ENCODE measurements at regions not wholly inside any gene's neighbourhood (a gene's known extent, or its start where the extent isn't known, plus 50 kb on each side); places are given as distances from the start of the nearest gene placed in this dataset.

GRCh38 chr5:105751908-105752307 is 1918.8 kb downstream of the EFNA5 start:
- Mint-ChIP-seq H3K36me3 (ENCODE audit: insufficient read depth, unreplicated experiment) (no peaks in the 10 kb centered on the region), H3K27ac (ENCODE audit: low read depth, unreplicated experiment) (no peak overlapping the region), H3K27me3 (ENCODE audit: insufficient read depth, unreplicated experiment) (no peaks in the 10 kb centered on the region), H3K9me3 (ENCODE audit: unreplicated experiment) (peaks cover 7% of the 10 kb centered on the region), H3K4me1 (ENCODE audit: insufficient read depth, unreplicated experiment) (no peaks in the 10 kb centered on the region), H3K4me3 (ENCODE audit: unreplicated experiment) (no peak overlapping the region)
- intact Hi-C loops (cut with micrococcal nuclease): no loop called here
- CTCF ChIA-PET: no interaction called here
- DNase-seq (ENCODE audit: unreplicated experiment): no peak
- TF ChIP-seq, protein P1, sequence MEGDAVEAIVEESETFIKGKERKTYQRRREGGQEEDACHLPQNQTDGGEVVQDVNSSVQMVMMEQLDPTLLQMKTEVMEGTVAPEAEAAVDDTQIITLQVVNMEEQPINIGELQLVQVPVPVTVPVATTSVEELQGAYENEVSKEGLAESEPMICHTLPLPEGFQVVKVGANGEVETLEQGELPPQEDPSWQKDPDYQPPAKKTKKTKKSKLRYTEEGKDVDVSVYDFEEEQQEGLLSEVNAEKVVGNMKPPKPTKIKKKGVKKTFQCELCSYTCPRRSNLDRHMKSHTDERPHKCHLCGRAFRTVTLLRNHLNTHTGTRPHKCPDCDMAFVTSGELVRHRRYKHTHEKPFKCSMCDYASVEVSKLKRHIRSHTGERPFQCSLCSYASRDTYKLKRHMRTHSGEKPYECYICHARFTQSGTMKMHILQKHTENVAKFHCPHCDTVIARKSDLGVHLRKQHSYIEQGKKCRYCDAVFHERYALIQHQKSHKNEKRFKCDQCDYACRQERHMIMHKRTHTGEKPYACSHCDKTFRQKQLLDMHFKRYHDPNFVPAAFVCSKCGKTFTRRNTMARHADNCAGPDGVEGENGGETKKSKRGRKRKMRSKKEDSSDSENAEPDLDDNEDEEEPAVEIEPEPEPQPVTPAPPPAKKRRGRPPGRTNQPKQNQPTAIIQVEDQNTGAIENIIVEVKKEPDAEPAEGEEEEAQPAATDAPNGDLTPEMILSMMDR (IDR thresholded peaks at IDR 0.05; ENCODE audit: unreplicated experiment): no peak
- BruUV-seq (replicated peaks): no TSS peak
- POLR2A ChIA-PET: no interaction called here

DNA sequence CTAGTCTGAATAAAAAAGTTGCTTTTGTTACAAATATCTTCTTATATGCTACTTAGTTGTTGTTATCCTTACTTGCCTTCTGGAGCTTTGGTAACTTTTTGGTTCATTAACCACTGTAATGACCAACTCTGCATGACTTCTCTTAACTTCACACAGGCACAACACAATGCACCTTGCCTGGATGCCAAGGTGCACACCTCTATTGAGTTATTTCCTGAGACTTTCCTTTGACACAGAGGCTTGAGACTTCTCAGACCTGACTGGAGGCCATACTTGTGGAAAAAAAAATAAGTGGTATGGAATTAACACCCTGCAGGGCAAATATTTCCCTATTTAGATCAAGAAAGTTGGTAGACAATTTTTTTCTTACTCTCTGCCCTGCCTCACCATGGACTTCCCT is 1925.6 kb downstream of the EFNA5 start:
- TF ChIP-seq, protein P1 (IDR thresholded peaks at IDR 0.05; ENCODE audit: unreplicated experiment): no peak
- H3K4me1 Mint-ChIP-seq (ENCODE audit: insufficient read depth, unreplicated experiment): no peaks in the 10 kb centered on the region
- intact Hi-C loops (cut with micrococcal nuclease): no loop called here
- BruUV-seq (replicated peaks): no TSS peak
- ChIA-PET CTCF (no interaction called here), POLR2A (no interaction called here)
- peaks cover 7% of the 10 kb centered on the region for H3K9me3 Mint-ChIP-seq (ENCODE audit: unreplicated experiment)
- DNase-seq (ENCODE audit: unreplicated experiment): no peak
- no peak overlapping the region for H3K27ac Mint-ChIP-seq (ENCODE audit: low read depth, unreplicated experiment)
- no peak overlapping the region for H3K4me3 Mint-ChIP-seq (ENCODE audit: unreplicated experiment)
- H3K36me3 Mint-ChIP-seq (ENCODE audit: insufficient read depth, unreplicated experiment): no peaks in the 10 kb centered on the region
- H3K27me3 Mint-ChIP-seq (ENCODE audit: insufficient read depth, unreplicated experiment): no peaks in the 10 kb centered on the region

- H3K27me3 Mint-ChIP-seq (ENCODE audit: insufficient read depth, unreplicated experiment): no peaks in the 10 kb centered on the region
- POLR2A ChIA-PET: interaction anchor here (0.5 kb wide), 1 partner anchor 836 kb away, joined by 3 read pairs; no protein-coding TSS in a partner anchor
- BruUV-seq (replicated peaks): no TSS peak
- peaks cover 8% of the 10 kb centered on the region for H3K9me3 Mint-ChIP-seq (ENCODE audit: unreplicated experiment)
- no peak overlapping the region for H3K4me3 Mint-ChIP-seq (ENCODE audit: unreplicated experiment)
- DNase-seq (ENCODE audit: unreplicated experiment): no peak
- TF ChIP-seq, protein P1 (IDR thresholded peaks at IDR 0.05; ENCODE audit: unreplicated experiment): no peak
- CTCF ChIA-PET: no interaction called here
- H3K36me3 Mint-ChIP-seq (ENCODE audit: insufficient read depth, unreplicated experiment): no peaks in the 10 kb centered on the region
- intact Hi-C loops (cut with micrococcal nuclease): no loop called here
- no peak overlapping the region for H3K27ac Mint-ChIP-seq (ENCODE audit: low read depth, unreplicated experiment)
- no peaks in the 10 kb centered on the region for H3K4me1 Mint-ChIP-seq (ENCODE audit: insufficient read depth, unreplicated experiment)
Observed at GRCh38 chr5:105740242-105740641, 1930.5 kb downstream of the EFNA5 start.

DNA sequence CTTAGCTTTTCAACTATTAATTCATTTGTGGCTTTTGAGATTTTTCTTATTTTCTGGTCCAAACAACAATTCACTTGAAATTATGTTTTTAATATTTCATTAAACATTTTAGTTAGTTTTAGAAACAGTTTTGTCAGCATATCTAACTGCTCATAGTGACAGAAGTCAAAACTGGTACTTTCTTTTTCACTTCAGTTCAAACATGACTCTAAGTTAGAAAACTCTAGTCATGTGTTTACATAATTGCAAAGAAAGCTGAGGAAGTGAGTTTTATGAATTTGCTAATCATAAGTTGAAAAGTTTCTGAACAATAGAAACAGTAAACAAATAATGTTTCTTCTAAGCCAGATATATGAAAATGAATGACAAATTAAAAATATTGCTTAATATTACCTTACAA is 1931.0 kb downstream of the EFNA5 start:
- DNase-seq (ENCODE audit: unreplicated experiment): no peak
- TF ChIP-seq, protein P1 (IDR thresholded peaks at IDR 0.05; ENCODE audit: unreplicated experiment): no peak
- POLR2A ChIA-PET: interaction anchor here (0.7 kb wide), 1 partner anchor 202 kb away, joined by 3 read pairs; no protein-coding TSS in a partner anchor
- no peaks in the 10 kb centered on the region for H3K36me3 Mint-ChIP-seq (ENCODE audit: insufficient read depth, unreplicated experiment)
- H3K4me1 Mint-ChIP-seq (ENCODE audit: insufficient read depth, unreplicated experiment): no peaks in the 10 kb centered on the region
- no peak overlapping the region for H3K4me3 Mint-ChIP-seq (ENCODE audit: unreplicated experiment)
- H3K27me3 Mint-ChIP-seq (ENCODE audit: insufficient read depth, unreplicated experiment): no peaks in the 10 kb centered on the region
- CTCF ChIA-PET: no interaction called here
- intact Hi-C loops (cut with micrococcal nuclease): no loop called here
- peaks cover 8% of the 10 kb centered on the region for H3K9me3 Mint-ChIP-seq (ENCODE audit: unreplicated experiment)
- no TSS peak for BruUV-seq (replicated peaks)
- H3K27ac Mint-ChIP-seq (ENCODE audit: low read depth, unreplicated experiment): no peak overlapping the region

Measured in MCF 10A (cell line).